ENCODE measurements at regions not wholly inside any gene's neighbourhood (a gene's known extent, or its start where the extent isn't known, plus 50 kb on each side); places are given as distances from the start of the nearest gene placed in this dataset.
A peak's percentile ranks its signal among the peaks of the same experiment; 100 is the strongest.

- DNase-seq (ENCODE audit: low read depth in 2 of 2, low spot score in 1 of 2): no peak
Observed at GRCh38 chr2:8395718-8396117, 286.1 kb upstream of the ID2 start.

GRCh38 chr2:8398040-8398668 lies 283.7 kb upstream of the ID2 start:
- no peak for DNase-seq (ENCODE audit: low read depth in 2 of 2, low spot score in 1 of 2)

GRCh38 chr2:8399731-8400130 lies 282.1 kb upstream of the ID2 start:
- no peak for DNase-seq (ENCODE audit: low read depth in 2 of 2, low spot score in 1 of 2)

DNA sequence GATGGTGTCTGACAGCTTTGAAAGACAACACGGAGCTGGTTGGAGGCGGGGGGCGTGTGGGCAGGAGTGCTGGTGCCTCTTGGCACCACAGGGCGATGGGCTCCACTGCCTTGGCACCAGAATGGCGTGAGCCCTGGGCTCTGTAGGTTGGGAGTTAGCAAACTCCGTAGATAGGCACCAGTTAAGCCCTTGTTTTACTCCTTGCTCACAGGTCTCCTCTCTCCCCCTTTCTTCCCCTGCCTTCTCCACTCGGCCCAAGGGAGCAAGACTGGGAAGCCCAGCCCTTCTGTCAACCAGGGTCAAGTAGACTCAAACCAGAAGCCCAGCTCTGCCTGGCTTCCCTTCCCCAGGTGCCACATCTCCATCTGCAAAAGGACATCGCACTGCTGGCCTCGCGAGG lies 281.7 kb upstream of the ID2 start:
- no peak for DNase-seq (ENCODE audit: low read depth in 2 of 2, low spot score in 1 of 2)

DNA sequence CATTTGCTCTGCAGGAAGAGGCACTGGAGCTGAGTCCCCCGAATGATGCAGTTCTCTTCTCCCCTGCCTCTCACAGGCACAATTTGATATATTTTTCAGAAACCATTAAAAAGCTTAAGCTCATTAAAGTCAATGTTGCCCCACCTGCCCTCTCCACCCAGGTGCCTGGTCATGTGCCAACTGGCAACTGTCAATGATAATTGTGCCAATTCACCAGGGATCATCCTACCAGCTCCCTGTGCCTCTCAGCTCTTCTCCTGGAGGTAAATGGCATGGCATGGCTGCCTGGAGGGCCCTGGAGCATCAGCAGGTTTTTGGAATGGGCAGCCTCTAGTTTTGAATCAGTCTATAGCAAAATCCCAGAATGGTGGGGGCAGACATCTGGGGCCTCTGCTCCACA lies 279.6 kb upstream of the ID2 start:
- DNase-seq (ENCODE audit: low read depth in 2 of 2, low spot score in 1 of 2): no peak

- no peak for DNase-seq (ENCODE audit: low read depth in 2 of 2, low spot score in 1 of 2)
Observed at GRCh38 chr2:8403876-8404275, 278.0 kb upstream of the ID2 start.

DNA sequence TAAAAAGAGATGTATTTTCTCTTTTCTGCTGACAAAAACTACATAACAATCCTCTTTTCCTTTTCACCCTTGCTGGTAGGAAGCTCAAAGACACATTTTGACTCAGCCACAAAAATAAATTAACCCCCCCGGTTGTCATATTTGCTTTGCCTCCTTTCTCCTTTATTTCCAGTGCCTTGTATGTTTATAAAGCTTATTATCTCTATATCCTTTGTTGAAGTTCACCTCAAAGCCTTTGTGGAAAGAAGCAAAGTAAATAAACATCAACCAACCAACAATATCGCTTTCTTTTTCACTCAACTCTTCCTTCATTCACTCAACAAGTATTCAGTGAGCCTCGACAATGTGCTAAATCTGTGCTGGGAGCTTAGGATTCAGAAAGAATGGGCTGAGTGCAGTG lies 276.5 kb upstream of the ID2 start:
- DNase-seq (ENCODE audit: low read depth in 2 of 2, low spot score in 1 of 2): no peak

DNA sequence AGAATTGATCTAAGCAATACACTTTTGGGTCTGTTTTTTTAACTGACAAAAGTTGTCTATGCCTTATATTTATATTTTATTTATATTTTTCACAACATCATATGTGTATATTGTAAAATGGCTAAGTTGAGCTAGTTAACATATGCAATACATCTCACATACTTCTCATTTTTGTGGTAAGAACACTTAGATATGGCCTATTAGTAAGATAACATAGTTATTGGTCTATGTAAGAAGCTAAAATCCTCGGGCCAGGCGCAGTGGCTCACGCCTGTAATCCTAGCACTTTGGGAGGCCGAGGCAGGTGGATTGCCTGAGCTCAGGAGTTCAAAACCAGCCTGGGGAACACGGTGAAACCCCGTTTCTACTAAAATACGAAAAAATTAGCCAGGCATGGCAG lies 275.6 kb upstream of the ID2 start:
- no peak for DNase-seq (ENCODE audit: low read depth in 2 of 2, low spot score in 1 of 2)

GRCh38 chr2:8407332-8407731 lies 274.5 kb upstream of the ID2 start:
- no peak for DNase-seq (ENCODE audit: low read depth in 2 of 2, low spot score in 1 of 2)

DNA sequence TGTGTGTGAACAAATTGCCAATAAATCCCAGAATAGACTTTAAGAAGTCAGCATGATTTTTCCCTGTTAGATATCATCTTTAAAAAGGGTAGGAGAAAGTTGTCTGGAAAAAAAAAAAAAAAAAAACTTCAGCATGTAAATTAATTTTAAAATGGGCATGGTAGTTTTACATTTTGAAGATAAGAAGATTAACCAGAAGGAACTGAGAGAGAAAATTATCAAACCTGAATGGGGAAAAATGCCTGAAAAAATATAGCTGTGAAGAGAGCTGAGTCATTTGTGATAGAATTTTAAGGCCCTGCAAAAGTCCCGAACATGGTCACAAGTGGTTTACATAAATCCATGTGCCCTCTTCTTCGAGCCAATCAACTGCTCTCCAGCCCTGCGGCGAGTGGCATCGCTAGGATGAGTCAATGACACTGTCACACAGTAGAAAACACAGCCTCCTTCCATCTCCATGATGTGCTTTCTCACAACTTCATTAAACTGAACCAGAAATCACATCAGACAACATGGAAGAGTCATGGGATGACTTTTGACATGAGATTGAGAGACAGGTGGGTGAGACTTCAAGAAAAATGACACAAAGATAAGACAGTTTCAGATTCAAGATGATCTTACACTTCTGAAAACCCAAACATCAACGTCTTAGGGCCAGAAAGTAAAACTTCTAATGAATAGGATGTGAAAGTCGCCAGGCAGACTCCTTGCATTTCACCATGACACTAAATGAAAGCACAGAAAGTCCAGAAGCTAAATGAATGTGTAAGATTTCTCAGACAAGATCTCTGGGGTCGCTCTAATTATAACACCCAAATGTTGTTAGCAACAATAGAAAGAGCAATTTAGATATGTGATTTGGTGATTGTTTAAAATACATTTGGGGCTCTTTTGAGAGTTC lies 273.0 kb upstream of the ID2 start:
- DNase-seq (ENCODE audit: low read depth in 2 of 2, low spot score in 1 of 2): peak in 1 of 2 donors; percentile 9

- no peak for DNase-seq (ENCODE audit: low read depth in 2 of 2, low spot score in 1 of 2)
Observed at GRCh38 chr2:8409461-8410260, 272.2 kb upstream of the ID2 start.

- no peak for DNase-seq (ENCODE audit: low read depth in 2 of 2, low spot score in 1 of 2)
Observed at GRCh38 chr2:8412082-8412481, 269.8 kb upstream of the ID2 start.

DNA sequence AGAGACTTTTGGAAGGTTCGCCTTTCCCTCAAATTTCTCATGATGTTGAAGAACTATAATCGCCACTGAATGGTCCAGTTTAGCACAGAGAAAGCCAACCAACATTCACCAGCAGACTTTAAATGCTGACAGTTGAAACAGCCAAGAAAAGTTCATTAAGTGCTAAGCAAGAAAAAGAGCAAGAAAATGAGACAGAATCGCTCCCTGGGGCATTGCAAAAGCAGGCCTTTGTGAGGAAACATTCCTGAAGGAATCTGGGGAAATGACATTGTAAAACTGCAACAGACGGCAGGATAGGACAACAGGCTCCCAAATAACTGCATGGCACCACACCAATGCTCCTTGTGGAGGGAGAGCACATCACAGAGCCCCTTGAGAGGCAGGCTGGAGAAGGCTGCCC lies 269.3 kb upstream of the ID2 start:
- DNase-seq (ENCODE audit: low read depth in 2 of 2, low spot score in 1 of 2): no peak

- DNase-seq (ENCODE audit: low read depth in 2 of 2, low spot score in 1 of 2): no peak
Observed at GRCh38 chr2:8413589-8414135, 268.2 kb upstream of the ID2 start.

DNA sequence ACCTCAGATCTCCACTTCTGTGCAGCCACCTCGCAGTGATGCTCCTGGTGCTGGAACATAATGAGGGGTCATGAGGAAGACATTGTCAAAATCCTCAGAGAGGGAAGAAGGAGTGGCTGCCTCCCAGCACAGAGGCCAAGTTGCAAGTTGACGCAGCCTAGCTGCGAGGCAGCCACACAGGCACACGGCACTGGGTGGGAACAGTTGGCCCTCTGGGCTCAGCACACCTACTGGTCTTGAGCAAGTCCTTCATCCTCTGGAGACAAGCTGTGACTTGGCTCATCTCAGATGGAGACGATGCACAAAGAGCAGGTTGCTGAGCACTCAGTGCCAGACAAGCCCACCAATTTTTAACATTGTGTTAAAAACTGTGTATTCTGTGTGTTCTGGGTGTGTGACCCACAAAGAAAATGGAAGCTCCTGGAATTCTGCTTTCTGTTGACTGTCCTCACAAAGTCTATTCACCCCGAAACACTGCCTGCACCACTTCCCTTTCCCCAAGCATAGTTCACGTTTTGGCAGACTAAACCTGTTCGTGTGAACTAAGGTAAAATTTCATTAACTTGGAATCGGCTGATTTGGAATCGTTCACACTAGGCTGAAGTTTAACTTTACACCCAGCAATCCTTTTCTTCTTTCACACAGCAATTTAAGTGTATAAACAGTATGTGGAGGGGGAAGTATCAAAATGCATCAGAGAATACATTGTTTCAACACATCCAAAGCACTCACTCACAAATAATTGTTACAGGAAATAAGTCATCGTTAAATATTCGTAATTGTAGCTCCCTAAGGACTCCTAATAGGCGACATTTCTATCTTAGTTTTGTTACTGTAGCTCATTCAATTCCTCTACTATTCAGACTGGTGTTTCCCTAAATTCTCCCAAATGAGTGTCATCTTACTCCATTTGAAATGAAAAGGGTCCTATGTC lies 266.6 kb upstream of the ID2 start:
- no peak for DNase-seq (ENCODE audit: low read depth in 2 of 2, low spot score in 1 of 2)

GRCh38 chr2:8416001-8416571 lies 265.8 kb upstream of the ID2 start:
- no peak for DNase-seq (ENCODE audit: low read depth in 2 of 2, low spot score in 1 of 2)

DNA sequence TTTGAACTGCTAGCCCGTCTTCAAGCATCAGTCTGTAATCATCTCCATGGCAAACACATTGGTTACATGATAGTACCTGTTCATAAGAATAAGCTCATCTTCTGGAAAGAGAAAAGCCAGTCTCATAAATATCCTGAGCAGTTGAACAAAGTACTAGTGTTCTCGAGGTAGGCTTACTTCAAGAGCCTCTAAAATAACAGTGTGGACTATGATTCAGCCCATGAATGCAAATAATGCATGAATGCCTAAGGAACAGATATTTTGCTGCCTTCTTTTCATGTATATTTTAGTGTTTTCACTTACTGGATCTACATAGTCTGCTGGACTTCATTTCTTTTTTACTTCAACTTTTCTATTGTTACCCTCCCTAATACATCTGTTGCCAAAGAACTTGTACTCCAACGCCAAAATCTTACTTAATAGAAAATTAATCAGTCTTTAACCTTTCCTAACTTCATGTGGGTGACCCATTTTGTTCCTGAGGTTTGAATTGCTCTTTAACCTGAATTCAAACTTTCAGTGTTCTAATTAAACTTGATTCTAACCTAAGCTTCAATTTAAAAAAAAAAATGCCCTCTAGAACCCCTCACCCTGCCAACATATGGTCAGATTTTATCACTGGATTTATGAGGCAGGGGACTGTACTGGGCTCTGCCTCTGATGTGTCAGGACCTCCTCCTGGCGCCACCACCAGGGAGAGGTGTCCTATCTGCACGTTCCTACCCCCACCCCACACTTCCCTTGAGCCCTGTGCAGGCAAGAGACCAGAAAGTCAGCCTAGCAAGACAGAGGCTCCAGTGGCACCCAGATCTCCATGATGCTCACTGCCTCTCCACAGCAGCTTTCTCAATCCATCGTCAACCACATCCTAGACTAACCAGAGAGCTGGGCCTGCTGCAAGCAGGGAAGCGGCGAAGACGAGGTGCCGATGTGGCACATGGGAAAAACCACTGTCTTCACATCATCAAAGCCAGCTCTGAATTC lies 264.7 kb upstream of the ID2 start:
- no peak for DNase-seq (ENCODE audit: low read depth in 2 of 2, low spot score in 1 of 2)

DNA sequence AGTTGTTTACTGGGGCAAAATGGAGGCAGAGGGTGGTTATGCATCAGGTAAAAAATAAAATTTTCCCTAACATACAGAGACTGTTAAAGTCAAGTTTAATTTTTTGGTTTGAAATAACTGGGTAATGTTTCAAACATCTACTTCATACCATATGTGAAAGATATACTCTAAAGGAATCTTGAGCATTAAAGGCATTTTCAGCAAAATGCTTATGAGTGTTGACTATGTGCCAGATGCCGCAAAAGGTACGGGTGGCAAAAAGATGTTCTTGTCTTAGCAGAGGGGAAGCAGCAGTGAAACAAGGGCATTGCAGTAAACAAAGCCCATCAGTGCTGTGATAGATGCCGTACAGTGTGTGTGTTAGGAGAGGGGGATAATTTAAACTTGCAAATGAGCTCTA lies 263.1 kb upstream of the ID2 start:
- no peak for DNase-seq (ENCODE audit: low read depth in 2 of 2, low spot score in 1 of 2)

Measured in stimulated activated CD8-positive, alpha-beta memory T cell treated with anti-CD3 and anti-CD28 coated beads, Interleukin-4, amount 100 ng/mL, for 4 hours (primary cell).